ENCODE measurements at regions not wholly inside any gene's neighbourhood (a gene's known extent, or its start where the extent isn't known, plus 50 kb on each side); places are given as distances from the start of the nearest gene placed in this dataset.

DNA sequence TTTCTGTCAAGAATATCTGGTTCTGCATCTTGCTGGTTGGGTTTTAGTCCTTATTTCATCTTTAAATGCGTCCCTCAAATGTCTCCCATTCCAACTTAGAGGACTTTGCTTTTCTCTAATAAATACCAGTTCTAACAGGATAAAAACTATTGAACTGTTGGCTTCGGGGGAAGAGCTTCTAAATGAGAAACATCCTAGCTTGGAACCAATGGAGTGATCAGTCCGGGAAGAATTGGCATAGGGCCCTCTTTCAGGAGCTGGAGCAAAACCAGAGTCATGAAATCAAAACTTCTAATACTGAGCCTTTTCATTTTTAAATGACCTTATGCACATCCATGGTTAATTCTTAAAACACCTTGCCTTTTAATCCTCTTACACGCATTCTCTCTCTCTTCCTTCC, 401.6 kb upstream of the SMIM21 start:
- no peak for TF ChIP-seq SUZ12 (IDR thresholded peaks at IDR 0.05)
- TF ChIP-seq FOXM1 (IDR thresholded peaks at IDR 0.05; ENCODE audit: borderline replicate concordance): no peak
- TF ChIP-seq ZNF384 (IDR thresholded peaks at IDR 0.05): no peak
- no peak for TF ChIP-seq SP1 (IDR thresholded peaks at IDR 0.05)
